ENCODE measurements at regions not wholly inside any gene's neighbourhood (a gene's known extent, or its start where the extent isn't known, plus 50 kb on each side); places are given as distances from the start of the nearest gene placed in this dataset.
"Not testable (repeated sequence)": the region's sequence is repeated elsewhere in the genome, so short reads cannot be mapped to it uniquely, and the experiment has no call there.

- no peak for DNase-seq
These were observed 880.6 kb upstream of the LRATD1 start for GRCh38 chr2:13751955-13752354.

- no peak for DNase-seq
These were observed 874.1 kb upstream of the LRATD1 start for GRCh38 chr2:13758412-13758811.

DNA sequence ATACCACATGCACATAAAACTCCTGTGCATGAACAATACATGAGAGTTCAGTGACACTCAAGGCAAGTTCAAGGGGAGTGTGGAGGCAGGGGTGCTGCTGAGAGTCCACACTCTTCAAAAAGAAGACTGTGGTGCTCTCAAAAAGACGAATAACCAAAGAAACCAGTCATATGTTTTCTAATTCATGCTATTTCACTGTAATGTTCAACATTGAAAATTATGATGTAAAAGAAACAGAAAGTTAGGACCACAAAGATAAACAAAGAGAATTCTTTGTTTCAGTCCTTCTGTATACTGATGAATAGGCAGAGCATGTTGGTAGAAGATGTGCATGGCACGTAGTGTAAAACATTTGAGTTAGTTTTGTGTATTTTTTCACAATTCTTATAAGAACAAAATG is 864.2 kb upstream of the LRATD1 start:
- no peak for DNase-seq

GRCh38 chr2:13770279-13770678 is 862.2 kb upstream of the LRATD1 start:
- no peak for DNase-seq

DNA sequence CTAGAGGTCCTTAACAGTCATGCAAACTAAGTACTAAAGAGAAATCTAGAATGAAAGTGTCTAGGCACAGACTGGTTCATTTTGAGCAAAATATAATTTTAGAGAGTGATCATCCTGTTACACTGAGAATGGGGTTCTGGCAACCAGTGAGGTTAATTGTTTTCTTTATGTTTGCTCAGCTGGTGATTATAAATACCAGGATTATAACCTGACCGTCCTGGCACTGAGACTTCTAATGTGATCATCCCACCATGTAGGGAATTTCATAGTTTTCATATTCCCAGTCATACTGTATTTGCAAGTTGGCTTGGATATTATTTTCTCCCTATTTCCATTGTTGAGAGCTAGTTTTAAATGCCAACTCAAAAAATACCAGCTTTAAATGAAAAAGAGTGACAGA is 852.5 kb upstream of the LRATD1 start:
- no peak for DNase-seq

- DNase-seq = no peak
These were observed 841.4 kb upstream of the LRATD1 start for GRCh38 chr2:13791019-13791547.

DNA sequence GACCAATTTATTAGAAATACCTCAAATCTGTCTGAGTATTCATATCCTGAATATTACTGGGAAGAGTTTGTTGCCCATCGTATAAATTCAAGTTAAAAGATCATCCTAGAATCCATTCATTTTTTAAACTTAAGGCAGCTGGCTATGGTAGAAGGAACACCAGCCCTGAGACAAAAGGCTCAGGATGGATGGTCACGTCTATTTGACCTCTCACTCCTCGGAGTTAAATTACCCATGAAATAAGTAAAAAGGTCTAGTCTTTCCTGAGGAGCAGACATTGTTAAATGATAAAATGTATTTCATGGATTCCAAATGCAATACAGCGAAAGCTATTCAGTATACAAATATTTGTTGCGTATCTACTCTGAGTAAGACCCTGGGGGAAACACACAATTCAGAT is 826.0 kb upstream of the LRATD1 start:
- no peak for DNase-seq

DNA sequence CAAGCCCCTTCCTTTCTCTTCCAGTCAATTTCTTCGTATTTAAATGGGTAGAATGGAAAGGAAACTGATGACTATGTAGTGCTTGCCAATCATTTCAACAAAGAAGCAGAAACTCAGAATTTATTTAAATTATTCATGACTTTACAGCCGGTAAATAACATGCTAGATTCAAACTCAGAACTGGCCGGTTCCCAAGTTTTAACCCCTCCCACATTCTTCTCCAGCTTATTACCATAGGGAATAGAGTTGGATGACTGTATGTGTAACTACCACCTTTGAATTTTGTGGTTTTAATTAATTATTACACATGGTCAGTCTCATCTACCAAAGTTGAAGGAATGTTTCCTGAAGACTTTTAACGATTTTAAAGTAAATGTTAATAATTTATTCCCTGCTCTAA is 819.3 kb upstream of the LRATD1 start:
- no peak for DNase-seq

DNA sequence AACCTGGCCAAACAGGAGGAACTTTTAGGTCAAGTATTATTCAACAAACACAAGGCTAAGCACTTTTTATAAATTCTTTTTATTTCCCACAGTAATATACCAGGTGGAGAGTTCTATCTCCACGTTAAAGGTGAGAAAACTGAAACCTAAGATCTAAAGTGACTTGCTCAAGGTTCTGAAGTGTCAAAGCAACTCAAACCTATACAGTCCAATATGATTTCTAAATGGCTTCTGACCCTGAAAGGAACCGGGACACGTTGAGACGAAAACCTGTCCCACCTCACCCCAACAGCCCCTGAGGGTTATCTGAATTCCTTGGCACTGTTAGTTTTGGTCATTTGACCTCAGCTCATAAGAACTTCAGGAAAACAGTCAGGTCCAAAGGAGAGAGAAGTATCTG is 814.5 kb upstream of the LRATD1 start:
- no peak for DNase-seq

DNA sequence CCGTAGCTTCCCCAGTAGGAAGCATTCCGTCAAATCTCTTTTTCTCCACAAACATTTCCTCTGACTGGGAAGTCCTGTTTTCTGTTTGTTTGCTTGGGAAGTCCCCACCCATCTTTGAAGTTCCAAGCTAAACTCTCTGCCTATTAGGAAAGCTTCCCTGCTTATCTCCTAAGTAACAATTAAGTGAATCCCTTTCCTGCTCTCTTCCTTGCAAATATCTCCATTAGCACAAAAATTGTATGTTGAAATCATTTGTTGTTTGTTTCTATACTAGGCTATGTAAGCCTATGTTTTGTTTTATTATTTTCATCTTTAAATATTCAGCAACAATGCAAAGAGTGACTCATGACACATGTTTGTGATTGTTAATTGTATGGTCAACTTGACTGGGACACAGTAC is 812.6 kb upstream of the LRATD1 start:
- DNase-seq = no peak

DNA sequence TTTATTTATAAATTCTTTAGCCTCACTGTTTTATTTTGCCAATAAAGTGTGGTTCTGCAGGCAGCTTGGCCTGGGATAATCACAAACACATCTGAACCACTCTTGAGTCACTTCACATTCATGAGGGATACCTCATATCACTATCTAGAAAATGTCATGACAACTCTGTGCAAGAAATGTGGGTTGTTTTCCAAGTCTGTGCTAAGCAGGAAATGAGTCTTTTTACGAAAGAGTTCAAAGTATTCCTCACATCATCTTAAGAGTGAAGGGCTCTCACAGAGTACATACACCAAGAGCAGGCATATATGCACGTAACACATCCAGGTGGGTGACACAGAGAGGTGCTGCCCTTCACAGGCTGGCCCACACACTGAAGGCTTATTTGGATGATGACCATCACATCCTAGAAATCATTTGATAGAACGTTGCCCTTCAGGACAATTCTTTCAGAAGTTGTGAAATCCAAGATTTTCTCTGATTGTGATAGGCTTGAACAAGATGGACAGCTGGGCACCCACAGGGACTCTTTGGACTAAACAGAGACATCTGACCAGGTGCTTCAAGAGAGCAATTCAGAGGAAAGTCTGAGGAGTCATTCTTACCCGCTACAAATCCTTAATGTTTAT is 811.1 kb upstream of the LRATD1 start:
- no peak for DNase-seq

DNA sequence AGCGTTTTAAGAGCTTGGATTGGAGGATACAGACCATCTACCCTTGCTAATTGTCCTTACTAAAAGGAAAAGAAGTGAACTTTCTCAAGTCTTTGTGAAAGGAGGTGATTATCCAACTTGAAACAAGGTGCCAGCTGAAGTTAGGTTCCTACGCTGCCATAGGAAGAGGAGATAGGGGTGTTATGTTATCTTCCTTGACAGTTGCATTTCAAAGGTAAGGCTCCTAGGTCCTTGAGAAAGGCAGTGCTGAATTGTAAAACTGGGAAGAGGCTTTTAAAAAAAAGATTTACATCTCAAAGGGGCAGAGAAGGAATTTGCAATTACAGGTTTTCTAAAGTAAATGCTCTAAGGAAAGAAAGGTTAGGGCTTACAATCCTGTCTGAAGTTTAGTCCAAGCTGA is 810.2 kb upstream of the LRATD1 start:
- no peak for DNase-seq

- DNase-seq = no peak
These were observed 806.1 kb upstream of the LRATD1 start for GRCh38 chr2:13826314-13826853.

- DNase-seq = no peak
These were observed 773.9 kb upstream of the LRATD1 start for GRCh38 chr2:13858626-13859025.

- DNase-seq = not testable (repeated sequence)
These were observed 764.2 kb upstream of the LRATD1 start for GRCh38 chr2:13868275-13868674.

DNA sequence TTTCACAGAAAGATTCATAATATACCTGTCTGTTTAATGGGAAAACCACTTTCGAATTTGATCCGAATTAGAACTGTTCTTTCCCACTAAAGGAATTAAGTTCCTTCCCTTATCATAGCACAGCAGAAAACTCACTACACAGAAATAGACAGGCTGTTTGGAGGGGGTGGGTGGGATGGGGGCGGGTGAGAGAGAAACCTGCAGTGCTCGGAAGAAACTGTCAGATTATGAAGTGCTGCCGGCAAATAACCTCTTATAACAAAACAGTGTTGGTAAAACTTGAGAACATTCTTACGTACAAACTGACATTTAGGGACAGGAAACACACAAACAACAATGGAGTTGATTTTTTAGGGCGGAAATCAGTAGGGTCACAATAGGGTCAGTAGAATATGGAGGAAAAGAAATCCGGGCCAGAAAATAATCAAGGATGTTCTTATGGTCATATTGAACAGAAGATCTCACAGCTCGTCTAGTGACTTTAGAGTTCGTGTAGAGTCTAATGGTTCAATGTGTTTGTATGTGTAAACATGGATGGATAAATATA is 756.0 kb upstream of the LRATD1 start:
- no peak for DNase-seq

- no peak for DNase-seq
These were observed 754.9 kb upstream of the LRATD1 start for GRCh38 chr2:13877571-13877970.

- no peak for DNase-seq
These were observed 748.1 kb upstream of the LRATD1 start for GRCh38 chr2:13884291-13884976.

GRCh38 chr2:13901526-13901925 is 731.0 kb upstream of the LRATD1 start:
- DNase-seq = no peak

- no peak for DNase-seq
These were observed 726.7 kb upstream of the LRATD1 start for GRCh38 chr2:13905831-13906230.

GRCh38 chr2:13916066-13916465 is 716.5 kb upstream of the LRATD1 start:
- DNase-seq = no peak

GRCh38 chr2:13917958-13918357 is 714.6 kb upstream of the LRATD1 start:
- no peak for DNase-seq

DNA sequence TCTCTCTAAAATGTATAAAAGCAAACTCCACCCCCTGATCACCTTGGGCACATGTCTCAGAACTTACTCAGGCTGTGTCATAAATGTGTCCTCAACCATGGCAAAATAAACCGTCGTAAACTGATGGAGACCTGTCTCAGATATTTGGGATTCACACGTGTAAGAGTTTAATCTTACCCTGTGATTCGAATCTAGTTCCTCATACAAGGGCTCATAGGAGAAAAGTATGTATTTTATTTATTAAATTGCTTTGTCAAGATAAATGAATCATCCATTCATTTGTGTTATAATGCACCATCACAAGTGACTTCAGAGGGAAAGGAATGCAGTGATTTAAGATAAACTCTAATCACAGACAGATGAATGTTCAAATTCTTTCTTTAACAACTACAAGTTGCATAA is 712.5 kb upstream of the LRATD1 start:
- no peak for DNase-seq

DNA sequence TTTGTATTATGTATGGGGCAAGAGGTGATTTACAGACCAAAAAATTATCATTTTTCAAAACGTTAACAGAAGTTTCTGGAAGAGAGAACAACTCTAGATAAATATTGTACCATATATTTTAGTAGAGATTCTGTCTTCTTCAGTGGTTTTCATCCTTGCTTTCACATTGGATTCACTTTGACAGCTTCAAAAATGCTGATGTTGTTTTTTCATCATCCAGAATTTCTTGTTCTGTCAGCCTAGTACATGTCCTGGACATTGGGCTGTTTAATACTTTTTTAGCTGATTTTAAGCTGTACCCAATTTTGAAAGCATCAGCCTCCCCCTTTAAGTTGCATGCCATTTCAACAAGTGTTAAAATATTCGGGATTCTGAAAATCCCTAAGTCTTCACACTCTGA is 711.3 kb upstream of the LRATD1 start:
- DNase-seq = no peak

Data from T-helper 2 cell (primary cell).